HS-27A (cell line): ENCODE measurements at regions not wholly inside any gene's neighbourhood (a gene's known extent, or its start where the extent isn't known, plus 50 kb on each side); places are given as distances from the start of the nearest gene placed in this dataset.
"Not testable (repeated sequence)": the region's sequence is repeated elsewhere in the genome, so short reads cannot be mapped to it uniquely, and the experiment has no call there.

Experiments
- DNase-seq: peaks from one replicate; pipeline ENCODE4 v3.0.0-alpha.2; 2012; ENCODE audit warnings: low read depth, missing footprints

GRCh38 chr16:72596373-72596772 lies 424.4 kb upstream of the PMFBP1 start:
- DNase-seq: no peak

- no peak for DNase-seq
Measured at GRCh38 chr16:72590151-72590937, 418.4 kb upstream of the PMFBP1 start.

- DNase-seq: peak; percentile 24
Measured at GRCh38 chr16:72588551-72588950, 416.6 kb upstream of the PMFBP1 start.

GRCh38 chr16:72578061-72578460 lies 406.1 kb upstream of the PMFBP1 start:
- not testable (repeated sequence) for DNase-seq

- DNase-seq: no peak
Measured at GRCh38 chr16:72576189-72576588, 404.2 kb upstream of the PMFBP1 start.

- DNase-seq: no peak
Measured at GRCh38 chr16:72569677-72570076, 397.7 kb upstream of the PMFBP1 start.

- no peak for DNase-seq
Measured at GRCh38 chr16:72568502-72568901, 396.5 kb upstream of the PMFBP1 start.

- DNase-seq: no peak
Measured at GRCh38 chr16:72566174-72566573, 394.2 kb upstream of the PMFBP1 start.

- no peak for DNase-seq
Measured at GRCh38 chr16:72565106-72565505, 393.2 kb upstream of the PMFBP1 start.

- DNase-seq: no peak
Measured at GRCh38 chr16:72560617-72561016, 388.7 kb upstream of the PMFBP1 start.

- no peak for DNase-seq
Measured at GRCh38 chr16:72558501-72558900, 386.5 kb upstream of the PMFBP1 start.

GRCh38 chr16:72554935-72555334 lies 383.0 kb upstream of the PMFBP1 start:
- DNase-seq: no peak

GRCh38 chr16:72552654-72553053 lies 380.7 kb upstream of the PMFBP1 start:
- peak; percentile 22 for DNase-seq

- no peak for DNase-seq
Measured at GRCh38 chr16:72551649-72552048, 379.7 kb upstream of the PMFBP1 start.

- DNase-seq: no peak
Measured at GRCh38 chr16:72549878-72550277, 377.9 kb upstream of the PMFBP1 start.

GRCh38 chr16:72542102-72542501 lies 370.1 kb upstream of the PMFBP1 start:
- no peak for DNase-seq

GRCh38 chr16:72537664-72538063 lies 365.7 kb upstream of the PMFBP1 start:
- peak; percentile 79 for DNase-seq

- DNase-seq: peak; percentile 78
Measured at GRCh38 chr16:72536723-72537435, 364.9 kb upstream of the PMFBP1 start.

- no peak for DNase-seq
Measured at GRCh38 chr16:72532906-72533410, 361.0 kb upstream of the PMFBP1 start.

GRCh38 chr16:72530434-72530833 lies 358.5 kb upstream of the PMFBP1 start:
- DNase-seq: peak; percentile 91

- no peak for DNase-seq
Measured at GRCh38 chr16:72523087-72523486, 351.1 kb upstream of the PMFBP1 start.

- no peak for DNase-seq
Measured at GRCh38 chr16:72517154-72517553, 345.2 kb upstream of the PMFBP1 start.

GRCh38 chr16:72511171-72511570 lies 339.2 kb upstream of the PMFBP1 start:
- DNase-seq: no peak
